Glutamatergic neuron (in vitro differentiated cells): ENCODE measurements at regions not wholly inside any gene's neighbourhood (a gene's known extent, or its start where the extent isn't known, plus 50 kb on each side); places are given as distances from the start of the nearest gene placed in this dataset.

ENCODE experiments used
- DNase-seq: peaks from one replicate; pipeline ENCODE4 v3.0.0; 2022
- H3K27ac Mint-ChIP-seq: one replicate; pipeline ENCODE4 v1.8.0; 2020; ENCODE audit warnings: mild to moderate bottlenecking, mixed read lengths, inconsistent platforms; ENCODE audit not compliant: unreplicated experiment
- H3K27me3 Mint-ChIP-seq: one replicate; pipeline ENCODE4 v1.8.0; 2020; ENCODE audit warnings: mild to moderate bottlenecking, moderate library complexity, mixed read lengths, inconsistent platforms; ENCODE audit not compliant: unreplicated experiment
- H3K36me3 Mint-ChIP-seq: one replicate; pipeline ENCODE4 v1.8.0; 2020; ENCODE audit warnings: mild to moderate bottlenecking, mixed read lengths, inconsistent platforms; ENCODE audit not compliant: unreplicated experiment
- H3K4me1 Mint-ChIP-seq: one replicate; pipeline ENCODE4 v1.8.0; 2020; ENCODE audit warnings: mild to moderate bottlenecking, low read depth, mixed read lengths, inconsistent platforms; ENCODE audit not compliant: unreplicated experiment
- H3K4me3 Mint-ChIP-seq: one replicate; pipeline ENCODE4 v1.8.0; 2020; ENCODE audit warnings: mild to moderate bottlenecking, mixed read lengths, inconsistent platforms; ENCODE audit not compliant: unreplicated experiment
- H3K9me3 Mint-ChIP-seq: one replicate; pipeline ENCODE4 v1.8.0; 2020; ENCODE audit warnings: mild to moderate bottlenecking, moderate library complexity, mixed read lengths, inconsistent platforms; ENCODE audit not compliant: unreplicated experiment
- TF ChIP-seq, protein P1 (sequence below): fragments of 200-600 bp; sonication (generic); IDR thresholded peaks from one replicate; pipeline ENCODE4 v1.5.0; 2021; ENCODE audit not compliant: partially characterized antibody, unreplicated experiment

DNA sequence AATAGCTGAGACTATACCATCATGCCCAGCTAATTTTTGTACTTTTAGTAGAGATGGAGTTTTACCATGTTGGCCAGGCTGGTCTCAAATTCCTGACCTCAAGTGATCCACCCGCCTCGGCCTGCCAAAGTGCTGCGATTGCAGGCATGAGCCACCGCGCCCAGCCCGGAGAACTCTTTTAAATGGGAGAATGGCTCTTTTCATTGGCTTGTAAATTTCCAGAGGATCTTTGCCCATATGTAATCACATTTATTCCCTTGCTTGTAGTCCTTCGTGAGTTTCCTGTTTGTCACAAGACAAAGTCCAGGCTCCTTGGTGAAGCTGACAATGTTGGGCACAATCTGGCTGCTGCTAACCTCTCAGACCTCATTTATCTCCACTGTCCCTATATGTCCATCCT lies 135.1 kb downstream of the CEP57L1 start:
- H3K27me3 Mint-ChIP-seq = no peaks in the 10 kb centered on the region
- H3K4me3 Mint-ChIP-seq = no peak overlapping the region
- no peak for DNase-seq
- TF ChIP-seq, protein P1, sequence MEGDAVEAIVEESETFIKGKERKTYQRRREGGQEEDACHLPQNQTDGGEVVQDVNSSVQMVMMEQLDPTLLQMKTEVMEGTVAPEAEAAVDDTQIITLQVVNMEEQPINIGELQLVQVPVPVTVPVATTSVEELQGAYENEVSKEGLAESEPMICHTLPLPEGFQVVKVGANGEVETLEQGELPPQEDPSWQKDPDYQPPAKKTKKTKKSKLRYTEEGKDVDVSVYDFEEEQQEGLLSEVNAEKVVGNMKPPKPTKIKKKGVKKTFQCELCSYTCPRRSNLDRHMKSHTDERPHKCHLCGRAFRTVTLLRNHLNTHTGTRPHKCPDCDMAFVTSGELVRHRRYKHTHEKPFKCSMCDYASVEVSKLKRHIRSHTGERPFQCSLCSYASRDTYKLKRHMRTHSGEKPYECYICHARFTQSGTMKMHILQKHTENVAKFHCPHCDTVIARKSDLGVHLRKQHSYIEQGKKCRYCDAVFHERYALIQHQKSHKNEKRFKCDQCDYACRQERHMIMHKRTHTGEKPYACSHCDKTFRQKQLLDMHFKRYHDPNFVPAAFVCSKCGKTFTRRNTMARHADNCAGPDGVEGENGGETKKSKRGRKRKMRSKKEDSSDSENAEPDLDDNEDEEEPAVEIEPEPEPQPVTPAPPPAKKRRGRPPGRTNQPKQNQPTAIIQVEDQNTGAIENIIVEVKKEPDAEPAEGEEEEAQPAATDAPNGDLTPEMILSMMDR = no peak
- H3K9me3 Mint-ChIP-seq = no peaks in the 10 kb centered on the region
- H3K4me1 Mint-ChIP-seq = no peaks in the 10 kb centered on the region
- H3K27ac Mint-ChIP-seq = no peak overlapping the region
- no peaks in the 10 kb centered on the region for H3K36me3 Mint-ChIP-seq

DNA sequence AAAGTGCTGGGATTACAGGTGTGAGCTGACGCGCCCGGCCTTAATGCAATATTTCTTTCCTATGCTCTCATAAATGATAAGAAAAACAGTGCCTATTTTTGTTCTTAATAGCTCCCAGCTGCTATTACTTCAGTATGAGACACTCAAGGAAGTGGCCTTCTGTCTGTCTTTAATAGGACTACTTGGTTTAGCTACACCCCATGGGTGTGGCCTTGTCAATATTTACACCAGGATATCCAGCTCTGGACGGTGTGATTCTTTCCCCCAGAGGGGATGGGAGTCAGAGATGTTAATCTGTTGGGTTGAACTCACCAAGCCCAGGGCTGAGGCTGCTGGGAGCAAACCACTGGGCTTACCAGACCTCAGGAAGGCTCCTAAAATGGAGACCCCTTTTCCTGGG lies 134.2 kb downstream of the CEP57L1 start:
- Mint-ChIP-seq H3K9me3 (no peaks in the 10 kb centered on the region), H3K36me3 (no peaks in the 10 kb centered on the region), H3K4me3 (no peak overlapping the region), H3K4me1 (no peaks in the 10 kb centered on the region), H3K27ac (no peak overlapping the region), H3K27me3 (no peaks in the 10 kb centered on the region)
- TF ChIP-seq, protein P1 = no peak
- no peak for DNase-seq

DNA sequence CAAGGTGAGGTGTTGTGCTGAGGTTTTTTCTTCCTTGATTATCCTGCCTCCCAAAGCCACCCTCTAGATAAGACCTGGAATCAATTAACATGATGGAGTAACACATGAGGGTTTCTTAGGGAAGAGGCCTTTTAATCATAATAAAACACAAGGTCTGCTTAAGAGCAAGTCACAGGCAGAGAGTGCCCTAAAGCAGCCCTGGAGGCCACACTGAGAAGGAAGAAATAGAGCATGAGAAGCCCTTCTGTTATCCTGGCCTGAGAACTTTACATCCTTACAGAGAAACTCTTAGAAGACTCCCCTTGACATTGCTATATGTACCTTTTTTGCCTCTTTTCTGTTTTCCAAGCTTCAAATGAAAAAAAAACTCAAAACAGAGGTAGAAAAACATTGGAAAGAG lies 132.3 kb downstream of the CEP57L1 start:
- DNase-seq = no peak
- Mint-ChIP-seq H3K27me3 (no peaks in the 10 kb centered on the region), H3K9me3 (no peaks in the 10 kb centered on the region), H3K27ac (no peak overlapping the region), H3K4me3 (no peak overlapping the region), H3K4me1 (no peaks in the 10 kb centered on the region), H3K36me3 (no peaks in the 10 kb centered on the region)
- TF ChIP-seq, protein P1 = no peak

DNA sequence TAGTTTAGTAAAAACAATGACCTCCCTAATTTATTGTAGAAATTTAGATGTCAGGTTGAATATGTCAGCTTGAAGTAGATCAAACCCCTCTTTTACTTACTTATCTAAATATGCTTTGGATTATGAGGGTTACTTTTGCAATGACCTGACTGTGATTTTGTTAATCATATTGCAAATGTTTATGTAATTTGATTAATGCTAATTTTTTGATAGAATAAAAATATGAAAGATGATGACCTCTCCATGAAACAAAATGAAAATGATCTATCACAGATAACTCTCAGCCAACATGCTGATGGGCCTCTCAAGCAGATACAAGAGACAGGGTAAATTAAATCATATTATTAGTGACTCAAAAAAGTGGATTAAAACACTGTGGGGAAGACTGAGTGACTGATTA lies 131.0 kb downstream of the CEP57L1 start:
- Mint-ChIP-seq H3K4me1 (no peaks in the 10 kb centered on the region), H3K36me3 (no peaks in the 10 kb centered on the region), H3K27ac (no peak overlapping the region), H3K4me3 (no peak overlapping the region), H3K27me3 (no peaks in the 10 kb centered on the region), H3K9me3 (no peaks in the 10 kb centered on the region)
- no peak for DNase-seq
- TF ChIP-seq, protein P1 = no peak

DNA sequence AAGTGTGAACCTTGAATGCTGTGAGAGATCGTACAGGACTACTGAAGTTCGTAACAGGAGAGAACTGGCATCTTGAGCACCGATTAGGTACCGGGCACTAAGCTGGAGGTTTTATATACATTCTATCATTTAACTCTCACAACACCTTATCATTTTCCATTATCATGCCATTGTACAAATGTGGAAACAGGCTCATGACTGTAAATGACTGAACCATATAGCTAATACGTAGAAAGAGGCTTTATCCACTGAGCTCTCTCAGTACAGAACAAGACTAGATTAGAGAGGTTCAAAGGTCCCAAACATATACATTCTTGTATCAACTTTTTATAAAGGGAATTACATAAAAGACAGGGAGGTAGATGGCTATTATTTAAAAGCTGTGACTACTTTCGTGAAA lies 130.6 kb downstream of the CEP57L1 start:
- no peaks in the 10 kb centered on the region for H3K9me3 Mint-ChIP-seq
- no peaks in the 10 kb centered on the region for H3K27me3 Mint-ChIP-seq
- H3K4me3 Mint-ChIP-seq = no peak overlapping the region
- H3K27ac Mint-ChIP-seq = no peak overlapping the region
- H3K36me3 Mint-ChIP-seq = no peaks in the 10 kb centered on the region
- DNase-seq = no peak
- TF ChIP-seq, protein P1 = no peak
- H3K4me1 Mint-ChIP-seq = no peaks in the 10 kb centered on the region
